ENCODE measurements at regions not wholly inside any gene's neighbourhood (a gene's known extent, or its start where the extent isn't known, plus 50 kb on each side); places are given as distances from the start of the nearest gene placed in this dataset.

- no peak for DNase-seq (ENCODE audit: low spot score)
- H3K36me3 Mint-ChIP-seq (ENCODE audit: low read depth), result no peaks in the 10 kb centered on the region
- no peak overlapping the region for H3K27ac Mint-ChIP-seq (ENCODE audit: unreplicated experiment)
- no peaks in the 10 kb centered on the region for H3K27me3 Mint-ChIP-seq (ENCODE audit: low read depth)
- TF ChIP-seq CTCF (IDR thresholded peaks at IDR 0.05), result no peak
- no peaks in the 10 kb centered on the region for H3K4me1 Mint-ChIP-seq (ENCODE audit: low read depth)
- no peak overlapping the region for H3K4me3 Mint-ChIP-seq (ENCODE audit: unreplicated experiment)
- peaks cover 7% of the 10 kb centered on the region for H3K9me3 Mint-ChIP-seq (ENCODE audit: low read depth)
Measured at GRCh38 chr2:101551336-101551888, 76.5 kb upstream of the RFX8 start.

- Mint-ChIP-seq H3K27ac (ENCODE audit: unreplicated experiment) (no peak overlapping the region), H3K4me1 (ENCODE audit: low read depth) (no peaks in the 10 kb centered on the region), H3K4me3 (ENCODE audit: unreplicated experiment) (no peak overlapping the region), H3K27me3 (ENCODE audit: low read depth) (no peaks in the 10 kb centered on the region), H3K9me3 (ENCODE audit: low read depth) (peaks cover 7% of the 10 kb centered on the region), H3K36me3 (ENCODE audit: low read depth) (no peaks in the 10 kb centered on the region)
- TF ChIP-seq CTCF (IDR thresholded peaks at IDR 0.05), result no peak
- no peak for DNase-seq (ENCODE audit: low spot score)
Measured at GRCh38 chr2:101550555-101550954, 75.6 kb upstream of the RFX8 start.

- no peaks in the 10 kb centered on the region for H3K4me1 Mint-ChIP-seq (ENCODE audit: low read depth)
- no peak overlapping the region for H3K27ac Mint-ChIP-seq (ENCODE audit: unreplicated experiment)
- H3K9me3 Mint-ChIP-seq (ENCODE audit: low read depth), result peaks cover 7% of the 10 kb centered on the region
- no peak for DNase-seq (ENCODE audit: low spot score)
- no peak overlapping the region for H3K4me3 Mint-ChIP-seq (ENCODE audit: unreplicated experiment)
- no peaks in the 10 kb centered on the region for H3K36me3 Mint-ChIP-seq (ENCODE audit: low read depth)
- TF ChIP-seq CTCF (IDR thresholded peaks at IDR 0.05), result no peak
- H3K27me3 Mint-ChIP-seq (ENCODE audit: low read depth), result no peaks in the 10 kb centered on the region
Measured at GRCh38 chr2:101549371-101549770, 74.5 kb upstream of the RFX8 start.

DNA sequence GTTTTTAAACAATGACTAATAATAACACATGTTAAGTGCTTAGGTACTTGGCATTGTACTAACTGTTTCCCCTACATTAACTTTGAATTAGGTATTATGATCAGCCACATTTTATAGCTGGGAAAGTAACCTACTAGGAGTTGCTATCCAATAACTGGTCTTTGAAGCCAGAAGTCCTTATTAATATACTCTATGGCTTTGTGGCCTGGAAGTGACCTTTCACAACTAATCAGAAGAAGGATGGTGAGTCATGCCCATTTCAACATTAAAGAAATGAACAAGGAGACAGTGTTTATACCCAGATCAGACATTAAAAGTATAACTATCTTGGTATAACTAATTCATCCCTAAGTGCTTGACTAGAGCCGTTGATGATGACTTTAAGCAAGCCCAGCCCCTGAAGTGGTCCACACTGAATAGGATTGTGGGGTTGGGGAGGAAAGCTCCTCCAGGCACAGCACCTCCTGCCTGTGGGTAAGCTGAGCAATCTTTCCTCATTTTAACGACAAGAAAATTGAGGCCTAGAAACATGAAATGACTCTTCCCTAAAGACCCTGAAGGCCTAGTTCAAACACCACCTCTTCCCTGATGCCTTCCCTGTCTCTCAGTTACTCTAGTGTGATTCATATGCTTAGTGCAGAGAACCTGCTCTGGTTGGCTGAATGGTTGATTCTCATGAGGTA is 71.6 kb upstream of the RFX8 start:
- Mint-ChIP-seq H3K9me3 (ENCODE audit: low read depth) (peaks cover 12% of the 10 kb centered on the region), H3K27me3 (ENCODE audit: low read depth) (no peaks in the 10 kb centered on the region), H3K27ac (ENCODE audit: unreplicated experiment) (no peak overlapping the region), H3K36me3 (ENCODE audit: low read depth) (peaks cover 4% of the 10 kb centered on the region), H3K4me1 (ENCODE audit: low read depth) (no peaks in the 10 kb centered on the region), H3K4me3 (ENCODE audit: unreplicated experiment) (no peak overlapping the region)
- DNase-seq (ENCODE audit: low spot score), result no peak
- no peak for TF ChIP-seq CTCF (IDR thresholded peaks at IDR 0.05)

DNA sequence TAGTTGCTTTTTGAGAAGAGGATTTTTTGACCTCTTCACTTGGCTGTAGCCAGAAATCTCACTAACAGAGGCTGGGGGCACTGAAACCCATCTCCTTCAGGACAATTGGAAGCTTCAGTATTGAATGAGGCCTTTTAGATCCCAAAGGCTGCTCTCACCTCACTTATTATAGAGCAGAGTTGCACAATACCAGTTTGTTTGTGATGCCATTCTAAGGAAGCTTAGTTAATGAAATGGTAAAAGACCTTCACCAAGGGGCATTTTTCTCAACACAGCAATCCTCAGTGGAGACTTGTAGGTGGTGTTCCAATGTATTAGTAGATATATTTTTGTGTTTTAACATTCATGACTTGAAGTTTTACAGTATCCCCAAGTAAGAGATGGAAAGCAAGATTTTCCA is 71.0 kb upstream of the RFX8 start:
- no peak for DNase-seq (ENCODE audit: low spot score)
- H3K36me3 Mint-ChIP-seq (ENCODE audit: low read depth), result peaks cover 4% of the 10 kb centered on the region
- no peaks in the 10 kb centered on the region for H3K27me3 Mint-ChIP-seq (ENCODE audit: low read depth)
- no peak overlapping the region for H3K4me3 Mint-ChIP-seq (ENCODE audit: unreplicated experiment)
- no peak overlapping the region for H3K27ac Mint-ChIP-seq (ENCODE audit: unreplicated experiment)
- peaks cover 12% of the 10 kb centered on the region for H3K9me3 Mint-ChIP-seq (ENCODE audit: low read depth)
- no peak for TF ChIP-seq CTCF (IDR thresholded peaks at IDR 0.05)
- H3K4me1 Mint-ChIP-seq (ENCODE audit: low read depth), result no peaks in the 10 kb centered on the region

Data from chondrocyte (in vitro differentiated cells).